ENCODE measurements at regions not wholly inside any gene's neighbourhood (a gene's known extent, or its start where the extent isn't known, plus 50 kb on each side); places are given as distances from the start of the nearest gene placed in this dataset.

GRCh38 chr3:72579581-72580245 lies 268.5 kb downstream of the SHQ1 start:
- TF ChIP-seq CTCF (IDR thresholded peaks at IDR 0.05) (no peak), POLR2AphosphoS5 (IDR thresholded peaks at IDR 0.05) (no peak), POLR2A (IDR thresholded peaks at IDR 0.05) (no peak), EP300 (IDR thresholded peaks at IDR 0.05) (no peak)
